ENCODE measurements at regions not wholly inside any gene's neighbourhood (a gene's known extent, or its start where the extent isn't known, plus 50 kb on each side); places are given as distances from the start of the nearest gene placed in this dataset.
A peak's percentile ranks its signal among the peaks of the same experiment; 100 is the strongest.

- Histone ChIP-seq H3K4me3 (no peak overlapping the region), H3K4me1 (ENCODE audit: insufficient read depth) (no peaks in the 10 kb centered on the region), H3F3A (replicated peaks; ENCODE audit: low read depth) (no peaks in the 10 kb centered on the region), H3K36me3 (ENCODE audit: insufficient read depth) (no peaks in the 10 kb centered on the region), H3K4me2 (no peak overlapping the region), H3K9me2 (ENCODE audit: insufficient read depth) (peaks cover 15% of the 10 kb centered on the region), H2AFZ (peak overlapping the region; percentile 61; the same call in 1 of the 2 replicates), H3K27me3 (ENCODE audit: insufficient read depth) (no peaks in the 10 kb centered on the region), H3K27ac (ENCODE audit: low read depth) (no peak overlapping the region), H4K20me1 (replicated peaks; ENCODE audit: insufficient read depth) (no peaks in the 10 kb centered on the region), H3K79me2 (replicated peaks; ENCODE audit: insufficient read depth) (no peaks in the 10 kb centered on the region)
- Mint-ChIP-seq H3K4me1 (peaks cover 9% of the 10 kb centered on the region), H3K27me3 (ENCODE audit: insufficient read depth, low read depth, poor library complexity) (peaks cover 3% of the 10 kb centered on the region), H3K36me3 (ENCODE audit: low read depth) (no peaks in the 10 kb centered on the region), H3K4me3 (no peak overlapping the region), H3K9me3 (no peaks in the 10 kb centered on the region; the same call in 2 of the 3 replicates), H3K27ac (no peak overlapping the region; the same call in 1 of the 2 replicates)
- DNase-seq (ENCODE audit: low spot score) (no peak), ATAC-seq (no peak)
- TF ChIP-seq, protein P1, sequence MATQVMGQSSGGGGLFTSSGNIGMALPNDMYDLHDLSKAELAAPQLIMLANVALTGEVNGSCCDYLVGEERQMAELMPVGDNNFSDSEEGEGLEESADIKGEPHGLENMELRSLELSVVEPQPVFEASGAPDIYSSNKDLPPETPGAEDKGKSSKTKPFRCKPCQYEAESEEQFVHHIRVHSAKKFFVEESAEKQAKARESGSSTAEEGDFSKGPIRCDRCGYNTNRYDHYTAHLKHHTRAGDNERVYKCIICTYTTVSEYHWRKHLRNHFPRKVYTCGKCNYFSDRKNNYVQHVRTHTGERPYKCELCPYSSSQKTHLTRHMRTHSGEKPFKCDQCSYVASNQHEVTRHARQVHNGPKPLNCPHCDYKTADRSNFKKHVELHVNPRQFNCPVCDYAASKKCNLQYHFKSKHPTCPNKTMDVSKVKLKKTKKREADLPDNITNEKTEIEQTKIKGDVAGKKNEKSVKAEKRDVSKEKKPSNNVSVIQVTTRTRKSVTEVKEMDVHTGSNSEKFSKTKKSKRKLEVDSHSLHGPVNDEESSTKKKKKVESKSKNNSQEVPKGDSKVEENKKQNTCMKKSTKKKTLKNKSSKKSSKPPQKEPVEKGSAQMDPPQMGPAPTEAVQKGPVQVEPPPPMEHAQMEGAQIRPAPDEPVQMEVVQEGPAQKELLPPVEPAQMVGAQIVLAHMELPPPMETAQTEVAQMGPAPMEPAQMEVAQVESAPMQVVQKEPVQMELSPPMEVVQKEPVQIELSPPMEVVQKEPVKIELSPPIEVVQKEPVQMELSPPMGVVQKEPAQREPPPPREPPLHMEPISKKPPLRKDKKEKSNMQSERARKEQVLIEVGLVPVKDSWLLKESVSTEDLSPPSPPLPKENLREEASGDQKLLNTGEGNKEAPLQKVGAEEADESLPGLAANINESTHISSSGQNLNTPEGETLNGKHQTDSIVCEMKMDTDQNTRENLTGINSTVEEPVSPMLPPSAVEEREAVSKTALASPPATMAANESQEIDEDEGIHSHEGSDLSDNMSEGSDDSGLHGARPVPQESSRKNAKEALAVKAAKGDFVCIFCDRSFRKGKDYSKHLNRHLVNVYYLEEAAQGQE (IDR thresholded peaks at IDR 0.05; ENCODE audit: unreplicated experiment), result no peak
- TF ChIP-seq STAT1 (IDR thresholded peaks at IDR 0.05; ENCODE audit: unreplicated experiment) (no peak), ETS1 (IDR thresholded peaks at IDR 0.05) (no peak), ZNF331 (CRISPR knock-in tag; IDR thresholded peaks at IDR 0.05; ENCODE audit: low read depth) (no peak), ZNF114 (CRISPR knock-in tag; IDR thresholded peaks at IDR 0.05) (no peak), JUNB (IDR thresholded peaks at IDR 0.05; ENCODE audit: unreplicated experiment) (no peak), EZH2phosphoT487 (IDR thresholded peaks at IDR 0.05; ENCODE audit: unreplicated experiment) (no peak), ZNF462 (CRISPR knock-in tag; IDR thresholded peaks at IDR 0.05) (no peak), NANOG (IDR thresholded peaks at IDR 0.05; ENCODE audit: borderline replicate concordance) (no peak), EZH2 (IDR thresholded peaks at IDR 0.05; ENCODE audit: low read depth, unreplicated experiment) (no peak), POLR2AphosphoS5 (IDR thresholded peaks at IDR 0.05; ENCODE audit: low read depth) (no peak), CTCF (conservative IDR thresholded peaks at IDR 0.05; ENCODE audit: low read depth in 2 of 2) (no peak), CREB1 (CRISPR knock-in tag; IDR thresholded peaks at IDR 0.05; ENCODE audit: low read depth) (no peak)
Measured at GRCh38 chr2:151009437-151010175, 252.1 kb downstream of the RBM43 start.

Data from GM23338 (cell line).